ENCODE measurements at regions not wholly inside any gene's neighbourhood (a gene's known extent, or its start where the extent isn't known, plus 50 kb on each side); places are given as distances from the start of the nearest gene placed in this dataset.

DNA sequence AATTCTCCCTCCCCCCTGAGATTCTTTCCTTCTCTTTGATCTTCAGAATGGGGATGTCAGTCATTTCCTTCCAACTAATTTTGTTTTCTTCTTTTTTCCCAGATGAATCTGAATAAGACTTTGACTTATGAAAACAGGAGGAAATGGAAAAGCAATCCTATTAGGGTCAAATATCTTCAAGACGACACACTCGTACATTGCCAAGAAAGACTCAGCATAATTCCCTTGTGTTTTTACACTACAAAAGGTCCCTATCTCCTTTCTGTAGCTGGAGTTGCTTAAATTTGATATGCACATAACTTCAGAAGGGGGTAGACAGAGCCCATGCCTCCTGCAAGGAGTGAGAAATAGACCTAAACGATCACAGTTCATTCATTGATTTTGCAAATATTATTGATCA, 230.3 kb upstream of the RBBP8 start:
- Histone ChIP-seq H3K27ac (peak overlapping the region in 1 of 2 experiments; percentile 63; a peak in 3 of 6 replicates), H3K4me2 (no peak overlapping the region), H3K4me3 (no peak overlapping the region), H3K9me3 (no peaks in the 10 kb centered on the region), H3K4me1 (peaks cover 27% of the 10 kb centered on the region)
- WGBS (ENCODE audit: missing lambda C conversion rate), result 96% methylated on average over 3 of the region's 3 CpGs
- no peak for DNase-seq (ENCODE audit: low read depth in 1 of 2, low spot score in 1 of 2)
- FAIRE-seq, result no peak
- no peak for ATAC-seq
- ChIA-PET CTCF (no interaction called here), POLR2A (no interaction called here)
- TF ChIP-seq MAFK (IDR thresholded peaks at IDR 0.05; ENCODE audit: partially characterized antibody), result no peak
- no peak for TF ChIP-seq PHF8 (IDR thresholded peaks at IDR 0.05; ENCODE audit: borderline replicate concordance, low read depth)
- no peak for TF ChIP-seq NR3C1 (IDR thresholded peaks at IDR 0.05)
- TF ChIP-seq FOXS1 (CRISPR knock-in tag; IDR thresholded peaks at IDR 0.05), result no peak
- TF ChIP-seq, protein P1, sequence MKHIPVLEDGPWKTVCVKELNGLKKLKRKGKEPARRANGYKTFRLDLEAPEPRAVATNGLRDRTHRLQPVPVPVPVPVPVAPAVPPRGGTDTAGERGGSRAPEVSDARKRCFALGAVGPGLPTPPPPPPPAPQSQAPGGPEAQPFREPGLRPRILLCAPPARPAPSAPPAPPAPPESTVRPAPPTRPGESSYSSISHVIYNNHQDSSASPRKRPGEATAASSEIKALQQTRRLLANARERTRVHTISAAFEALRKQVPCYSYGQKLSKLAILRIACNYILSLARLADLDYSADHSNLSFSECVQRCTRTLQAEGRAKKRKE (CRISPR knock-in tag; IDR thresholded peaks at IDR 0.05; ENCODE audit: low read depth), result no peak
- TF ChIP-seq MYC (IDR thresholded peaks at IDR 0.05; ENCODE audit: borderline replicate concordance, low read length), result no peak

DNA sequence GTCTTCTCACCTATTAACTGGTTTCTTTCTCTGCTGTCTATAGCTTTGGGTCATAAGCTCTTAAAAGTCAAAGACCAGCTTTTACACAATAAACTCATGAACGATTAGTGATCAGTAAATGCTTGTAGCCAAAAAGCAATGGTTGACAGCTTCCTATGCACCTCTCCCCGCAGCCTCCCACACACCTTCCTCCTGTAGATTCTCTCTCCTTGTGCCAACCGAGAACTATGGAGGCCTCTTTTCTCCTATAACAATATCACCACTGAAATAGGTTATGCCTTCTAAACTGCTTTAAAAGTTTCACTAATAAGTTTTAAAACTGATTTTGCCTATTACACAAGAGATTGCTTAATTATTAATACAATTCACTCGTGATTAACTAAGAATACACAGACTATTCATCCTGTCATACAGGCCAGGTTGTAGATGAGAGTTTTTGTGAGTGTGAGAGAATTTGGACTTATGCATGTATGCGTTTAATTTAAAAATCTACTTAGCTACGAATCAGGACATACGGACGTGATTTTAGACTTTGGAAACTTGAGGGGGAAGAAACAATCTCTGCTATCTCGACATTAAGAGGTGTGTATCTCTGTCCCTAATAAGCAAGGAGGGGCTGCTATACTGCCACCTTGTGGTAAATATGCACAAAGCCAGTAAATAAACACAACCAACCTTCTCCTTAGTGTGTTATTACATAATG, 229.1 kb upstream of the RBBP8 start:
- Histone ChIP-seq H3K4me3 (no peak overlapping the region), H3K4me2 (no peak overlapping the region), H3K4me1 (peaks cover 33% of the 10 kb centered on the region), H3K9me3 (no peaks in the 10 kb centered on the region), H3K27ac (peak overlapping the region; percentile 46 to 63; a peak in 5 of 6 replicates)
- peak in 1 of 2 experiments; percentile 63; a peak in 3 of 6 replicates for ATAC-seq
- FAIRE-seq, result no peak
- ChIA-PET POLR2A (no interaction called here), CTCF (interaction anchor here (0.5 to 1.3 kb wide), 7 partner anchors 9 to 275 kb away, joined by 3 to 5 read pairs (median 3); no protein-coding TSS in a partner anchor)
- TF ChIP-seq RAD21 (conservative IDR thresholded peaks at IDR 0.05 in 1 of 2, IDR thresholded peaks at IDR 0.05 in 1 of 2), result peak; percentile 64 to 69
- no peak for TF ChIP-seq ZSCAN20 (CRISPR knock-in tag; IDR thresholded peaks at IDR 0.05)
- TF ChIP-seq MAFK (IDR thresholded peaks at IDR 0.05; ENCODE audit: partially characterized antibody), result no peak
- TF ChIP-seq, protein P2, sequence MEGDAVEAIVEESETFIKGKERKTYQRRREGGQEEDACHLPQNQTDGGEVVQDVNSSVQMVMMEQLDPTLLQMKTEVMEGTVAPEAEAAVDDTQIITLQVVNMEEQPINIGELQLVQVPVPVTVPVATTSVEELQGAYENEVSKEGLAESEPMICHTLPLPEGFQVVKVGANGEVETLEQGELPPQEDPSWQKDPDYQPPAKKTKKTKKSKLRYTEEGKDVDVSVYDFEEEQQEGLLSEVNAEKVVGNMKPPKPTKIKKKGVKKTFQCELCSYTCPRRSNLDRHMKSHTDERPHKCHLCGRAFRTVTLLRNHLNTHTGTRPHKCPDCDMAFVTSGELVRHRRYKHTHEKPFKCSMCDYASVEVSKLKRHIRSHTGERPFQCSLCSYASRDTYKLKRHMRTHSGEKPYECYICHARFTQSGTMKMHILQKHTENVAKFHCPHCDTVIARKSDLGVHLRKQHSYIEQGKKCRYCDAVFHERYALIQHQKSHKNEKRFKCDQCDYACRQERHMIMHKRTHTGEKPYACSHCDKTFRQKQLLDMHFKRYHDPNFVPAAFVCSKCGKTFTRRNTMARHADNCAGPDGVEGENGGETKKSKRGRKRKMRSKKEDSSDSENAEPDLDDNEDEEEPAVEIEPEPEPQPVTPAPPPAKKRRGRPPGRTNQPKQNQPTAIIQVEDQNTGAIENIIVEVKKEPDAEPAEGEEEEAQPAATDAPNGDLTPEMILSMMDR (IDR thresholded peaks at IDR 0.05), result peak; percentile 62
- TF ChIP-seq HOXB5 (CRISPR knock-in tag; IDR thresholded peaks at IDR 0.05), result no peak
- peak; percentile 64 for TF ChIP-seq SMC3 (IDR thresholded peaks at IDR 0.05)
- WGBS (ENCODE audit: missing lambda C conversion rate), result 67% methylated on average over 9 of the region's 9 CpGs
- peak; percentile 50 to 60 for DNase-seq (ENCODE audit: low read depth in 1 of 2, low spot score in 1 of 2)

DNA sequence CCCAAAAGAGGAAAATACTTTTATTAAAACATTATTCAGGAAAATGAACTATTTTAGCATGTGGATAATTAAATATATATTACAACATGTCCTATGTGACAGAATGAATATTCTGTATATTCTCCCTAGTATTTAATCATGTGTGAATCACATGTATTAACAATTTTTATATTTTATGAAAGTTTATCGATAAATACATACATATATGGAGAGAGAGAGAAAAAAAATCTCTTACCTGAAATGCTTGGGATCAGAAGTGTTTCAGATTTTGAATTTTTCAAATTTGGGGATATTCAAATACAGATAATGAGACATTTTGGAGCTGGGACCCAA, 228.6 kb upstream of the RBBP8 start:
- ChIA-PET CTCF (interaction anchor here (0.8 to 1.0 kb wide), 2 partner anchors 31 to 257 kb away, joined by 3 to 4 read pairs; no protein-coding TSS in a partner anchor), POLR2A (no interaction called here)
- Histone ChIP-seq H3K27ac (0 out of 6 replicates have a peak overlapping the region, but pooled peaks of 1 of the 2 experiments have one; percentile 9), H3K4me1 (peaks cover 38% of the 10 kb centered on the region), H3K4me3 (no peak overlapping the region), H3K4me2 (no peak overlapping the region), H3K9me3 (no peaks in the 10 kb centered on the region)
- no peak for ATAC-seq
- no peak for FAIRE-seq
- TF ChIP-seq HOXB5 (CRISPR knock-in tag; IDR thresholded peaks at IDR 0.05), result no peak
- TF ChIP-seq, protein P3, sequence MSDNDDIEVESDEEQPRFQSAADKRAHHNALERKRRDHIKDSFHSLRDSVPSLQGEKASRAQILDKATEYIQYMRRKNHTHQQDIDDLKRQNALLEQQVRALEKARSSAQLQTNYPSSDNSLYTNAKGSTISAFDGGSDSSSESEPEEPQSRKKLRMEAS (IDR thresholded peaks at IDR 0.05), result no peak
- no peak for TF ChIP-seq TP53 (CRISPR knock-in tag; IDR thresholded peaks at IDR 0.05)
- no peak for TF ChIP-seq RARB (CRISPR knock-in tag; IDR thresholded peaks at IDR 0.05)
- TF ChIP-seq POLR2AphosphoS2 (conservative IDR thresholded peaks at IDR 0.05; ENCODE audit: low read length), result no peak
- TF ChIP-seq, protein P1 (CRISPR knock-in tag; IDR thresholded peaks at IDR 0.05; ENCODE audit: low read depth), result no peak
- no peak for TF ChIP-seq POLR2A (IDR thresholded peaks at IDR 0.05; ENCODE audit: low read length)
- no peak for TF ChIP-seq HOXA7 (CRISPR knock-in tag; IDR thresholded peaks at IDR 0.05)
- no peak for TF ChIP-seq NPAS2 (CRISPR knock-in tag; IDR thresholded peaks at IDR 0.05; ENCODE audit: borderline replicate concordance)
- TF ChIP-seq, protein P2 (IDR thresholded peaks at IDR 0.05), result no peak
- TF ChIP-seq PHF8 (IDR thresholded peaks at IDR 0.05; ENCODE audit: borderline replicate concordance, low read depth), result no peak
- no peak for TF ChIP-seq MAZ (IDR thresholded peaks at IDR 0.05; ENCODE audit: borderline replicate concordance, low read depth, low read length)
- no peak for TF ChIP-seq NR3C1 (IDR thresholded peaks at IDR 0.05)
- no peak for TF ChIP-seq ZSCAN20 (CRISPR knock-in tag; IDR thresholded peaks at IDR 0.05)
- no peak for TF ChIP-seq HDAC2 (IDR thresholded peaks at IDR 0.05)
- 92% methylated on average over 1 of the region's 1 CpG for WGBS (ENCODE audit: missing lambda C conversion rate)
- no peak for DNase-seq (ENCODE audit: low read depth in 1 of 2, low spot score in 1 of 2)
